ENCODE measurements at regions not wholly inside any gene's neighbourhood (a gene's known extent, or its start where the extent isn't known, plus 50 kb on each side); places are given as distances from the start of the nearest gene placed in this dataset.

- Mint-ChIP-seq H3K27me3 (ENCODE audit: low read depth) (no peaks in the 10 kb centered on the region), H3K27ac (no peak overlapping the region), H3K4me1 (ENCODE audit: low read depth) (peaks cover 12% of the 10 kb centered on the region), H3K36me3 (ENCODE audit: low read depth) (no peaks in the 10 kb centered on the region), H3K4me3 (ENCODE audit: low read depth) (no peak overlapping the region), H3K9me3 (peaks cover 9% of the 10 kb centered on the region)
- DNase-seq (ENCODE audit: low spot score) = no peak
- intact Hi-C loops (cut with micrococcal nuclease) = no loop called here
Observed at GRCh38 chr10:60661637-60662036, 116.6 kb upstream of the CDK1 start.

GRCh38 chr10:60660625-60661024 lies 117.7 kb upstream of the CDK1 start:
- intact Hi-C loops (cut with micrococcal nuclease) = no loop called here
- Mint-ChIP-seq H3K27ac (no peak overlapping the region), H3K27me3 (ENCODE audit: low read depth) (no peaks in the 10 kb centered on the region), H3K9me3 (peaks cover 9% of the 10 kb centered on the region), H3K4me3 (ENCODE audit: low read depth) (no peak overlapping the region), H3K36me3 (ENCODE audit: low read depth) (no peaks in the 10 kb centered on the region), H3K4me1 (ENCODE audit: low read depth) (peaks cover 12% of the 10 kb centered on the region)
- DNase-seq (ENCODE audit: low spot score) = no peak

- Mint-ChIP-seq H3K4me3 (ENCODE audit: low read depth) (no peak overlapping the region), H3K36me3 (ENCODE audit: low read depth) (no peaks in the 10 kb centered on the region), H3K27me3 (ENCODE audit: low read depth) (no peaks in the 10 kb centered on the region), H3K9me3 (peaks cover 9% of the 10 kb centered on the region), H3K27ac (no peak overlapping the region), H3K4me1 (ENCODE audit: low read depth) (no peaks in the 10 kb centered on the region)
- DNase-seq (ENCODE audit: low spot score) = no peak
- intact Hi-C loops (cut with micrococcal nuclease) = no loop called here
Observed at GRCh38 chr10:60654813-60655464, 123.3 kb upstream of the CDK1 start.

DNA sequence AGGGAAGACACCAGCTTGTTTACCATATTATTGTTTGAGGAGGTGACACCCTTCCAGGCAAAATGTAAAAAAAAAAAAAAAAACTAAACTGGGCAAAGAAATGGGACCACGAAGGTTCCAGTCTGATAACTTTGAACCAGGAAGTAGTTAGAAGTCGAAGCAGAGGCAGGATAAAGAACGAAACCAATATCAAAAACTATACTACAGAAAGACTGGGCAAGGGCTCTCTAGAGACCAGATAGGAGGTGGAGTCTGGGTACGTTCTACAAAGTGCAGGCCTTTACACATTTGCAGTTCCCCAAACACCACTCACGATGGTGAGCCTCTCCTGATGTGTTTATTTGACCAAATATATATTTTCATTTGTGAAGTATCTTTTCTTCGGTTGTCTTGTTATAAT lies 125.7 kb upstream of the CDK1 start:
- no peak overlapping the region for H3K4me3 Mint-ChIP-seq (ENCODE audit: low read depth)
- intact Hi-C loops (cut with micrococcal nuclease) = no loop called here
- H3K4me1 Mint-ChIP-seq (ENCODE audit: low read depth) = peaks cover 3% of the 10 kb centered on the region
- no peak for DNase-seq (ENCODE audit: low spot score)
- H3K27me3 Mint-ChIP-seq (ENCODE audit: low read depth) = no peaks in the 10 kb centered on the region
- H3K27ac Mint-ChIP-seq = no peak overlapping the region
- no peaks in the 10 kb centered on the region for H3K9me3 Mint-ChIP-seq
- no peaks in the 10 kb centered on the region for H3K36me3 Mint-ChIP-seq (ENCODE audit: low read depth)

- Mint-ChIP-seq H3K4me3 (ENCODE audit: low read depth) (no peak overlapping the region), H3K27ac (no peak overlapping the region), H3K27me3 (ENCODE audit: low read depth) (no peaks in the 10 kb centered on the region), H3K9me3 (no peaks in the 10 kb centered on the region), H3K4me1 (ENCODE audit: low read depth) (peaks cover 3% of the 10 kb centered on the region), H3K36me3 (ENCODE audit: low read depth) (no peaks in the 10 kb centered on the region)
- DNase-seq (ENCODE audit: low spot score) = no peak
- intact Hi-C loops (cut with micrococcal nuclease) = no loop called here
Observed at GRCh38 chr10:60650378-60650800, 127.9 kb upstream of the CDK1 start.

- no peaks in the 10 kb centered on the region for H3K9me3 Mint-ChIP-seq
- no peak overlapping the region for H3K27ac Mint-ChIP-seq
- peaks cover 3% of the 10 kb centered on the region for H3K4me1 Mint-ChIP-seq (ENCODE audit: low read depth)
- H3K27me3 Mint-ChIP-seq (ENCODE audit: low read depth) = no peaks in the 10 kb centered on the region
- no peak overlapping the region for H3K4me3 Mint-ChIP-seq (ENCODE audit: low read depth)
- DNase-seq (ENCODE audit: low spot score) = no peak
- H3K36me3 Mint-ChIP-seq (ENCODE audit: low read depth) = no peaks in the 10 kb centered on the region
- intact Hi-C loops (cut with micrococcal nuclease) = loop anchor here (5.0 kb wide), 1 partner anchor 118 kb away; no protein-coding TSS in a partner anchor
Observed at GRCh38 chr10:60649485-60650377, 128.5 kb upstream of the CDK1 start.

DNA sequence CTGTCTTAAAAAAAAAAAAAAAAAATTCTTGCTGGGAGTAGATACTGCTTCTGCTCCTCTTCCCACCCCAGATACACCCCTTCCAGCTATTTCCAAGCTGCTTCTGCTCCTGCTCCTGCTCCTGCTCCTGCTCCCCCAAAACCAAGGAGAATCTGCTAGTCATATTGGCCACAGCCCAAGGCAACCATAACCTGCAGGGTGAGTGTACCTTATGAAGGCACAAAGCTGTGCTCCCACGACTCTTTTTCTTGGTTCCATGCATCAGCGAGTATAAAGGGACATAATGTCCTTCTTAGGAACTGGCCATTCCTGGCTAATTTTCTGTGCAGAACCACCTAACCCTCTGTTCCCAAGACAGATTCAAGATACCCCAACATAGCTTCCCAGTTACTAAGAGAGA lies 129.5 kb upstream of the CDK1 start:
- peaks cover 7% of the 10 kb centered on the region for H3K4me1 Mint-ChIP-seq (ENCODE audit: low read depth)
- no peaks in the 10 kb centered on the region for H3K36me3 Mint-ChIP-seq (ENCODE audit: low read depth)
- no peak for DNase-seq (ENCODE audit: low spot score)
- intact Hi-C loops (cut with micrococcal nuclease) = loop anchor here (5.0 kb wide), 1 partner anchor 119 kb away; no protein-coding TSS in a partner anchor
- no peaks in the 10 kb centered on the region for H3K27me3 Mint-ChIP-seq (ENCODE audit: low read depth)
- no peak overlapping the region for H3K4me3 Mint-ChIP-seq (ENCODE audit: low read depth)
- no peak overlapping the region for H3K27ac Mint-ChIP-seq
- no peaks in the 10 kb centered on the region for H3K9me3 Mint-ChIP-seq

DNA sequence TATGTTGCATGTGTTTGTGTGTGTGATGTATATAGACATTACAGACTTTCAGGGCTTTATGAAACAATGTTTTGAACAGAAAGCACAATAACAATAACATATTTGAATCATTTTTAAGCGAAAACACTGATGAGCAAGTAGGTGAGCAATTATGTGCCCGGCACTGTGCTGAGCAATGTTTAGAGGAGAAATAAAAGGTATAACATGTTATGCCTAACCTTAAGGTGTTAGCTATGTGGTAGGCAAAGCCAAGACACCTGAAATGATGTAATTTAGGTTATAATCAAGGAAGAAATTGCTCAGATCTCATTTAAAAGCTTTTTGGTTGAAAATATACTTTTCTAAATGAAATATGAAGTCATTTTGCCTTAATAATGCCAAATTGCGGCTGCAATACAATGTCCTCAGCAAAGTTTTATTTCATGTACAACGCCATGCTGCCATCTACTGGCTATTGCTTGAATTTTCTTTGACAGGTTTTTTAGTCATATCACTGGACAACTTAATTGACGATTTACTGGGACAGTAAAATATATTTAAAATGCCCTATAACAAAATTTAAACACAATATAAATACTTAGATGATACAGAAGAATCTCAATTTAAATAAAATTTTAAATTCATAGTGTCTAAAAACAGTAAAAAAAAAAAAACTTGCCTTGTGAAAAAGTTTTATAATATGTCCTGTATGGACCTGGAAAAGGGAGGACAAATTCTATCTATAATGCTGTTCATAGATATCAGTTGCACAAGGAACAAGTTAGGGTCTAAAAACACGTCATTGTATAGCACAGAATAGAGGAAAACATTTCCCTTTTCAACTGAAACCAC lies 131.1 kb upstream of the CDK1 start:
- intact Hi-C loops (cut with micrococcal nuclease) = loop anchor here (1.0 to 5.0 kb wide), 4 partner anchors 98 to 546 kb away; no protein-coding TSS in a partner anchor
- no peaks in the 10 kb centered on the region for H3K36me3 Mint-ChIP-seq (ENCODE audit: low read depth)
- no peaks in the 10 kb centered on the region for H3K9me3 Mint-ChIP-seq
- no peak overlapping the region for H3K27ac Mint-ChIP-seq
- H3K27me3 Mint-ChIP-seq (ENCODE audit: low read depth) = no peaks in the 10 kb centered on the region
- H3K4me1 Mint-ChIP-seq (ENCODE audit: low read depth) = peaks cover 8% of the 10 kb centered on the region
- no peak overlapping the region for H3K4me3 Mint-ChIP-seq (ENCODE audit: low read depth)
- no peak for DNase-seq (ENCODE audit: low spot score)

DNA sequence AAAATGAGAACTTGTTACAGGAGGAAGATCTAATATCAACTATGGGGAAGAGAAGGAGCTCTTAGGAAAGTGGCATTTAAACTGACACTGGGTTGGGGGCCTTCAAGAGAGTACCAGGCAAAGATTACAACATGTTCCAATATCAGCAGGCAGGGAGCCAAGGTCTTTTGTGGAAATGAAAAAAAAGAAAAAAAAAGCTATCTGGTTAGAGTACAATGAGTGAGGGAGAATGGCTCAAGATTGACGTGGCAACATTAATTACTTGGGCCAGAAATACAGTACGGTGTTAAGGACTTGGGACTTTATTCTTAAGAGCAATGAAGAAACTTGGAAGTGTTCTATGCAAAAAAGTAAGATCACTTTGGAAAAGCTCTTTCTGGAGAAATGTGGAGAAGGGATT lies 132.3 kb upstream of the CDK1 start:
- no peak for DNase-seq (ENCODE audit: low spot score)
- Mint-ChIP-seq H3K9me3 (no peaks in the 10 kb centered on the region), H3K27ac (no peak overlapping the region), H3K36me3 (ENCODE audit: low read depth) (no peaks in the 10 kb centered on the region), H3K4me1 (ENCODE audit: low read depth) (peaks cover 8% of the 10 kb centered on the region), H3K4me3 (ENCODE audit: low read depth) (no peak overlapping the region), H3K27me3 (ENCODE audit: low read depth) (no peaks in the 10 kb centered on the region)
- intact Hi-C loops (cut with micrococcal nuclease) = loop anchor here (2.0 to 5.0 kb wide), 2 partner anchors 121 to 545 kb away; no protein-coding TSS in a partner anchor

- Mint-ChIP-seq H3K4me1 (ENCODE audit: low read depth) (peaks cover 5% of the 10 kb centered on the region), H3K27ac (no peak overlapping the region), H3K9me3 (no peaks in the 10 kb centered on the region)
Observed at GRCh38 chr10:60644436-60645130, 133.7 kb upstream of the CDK1 start.

DNA sequence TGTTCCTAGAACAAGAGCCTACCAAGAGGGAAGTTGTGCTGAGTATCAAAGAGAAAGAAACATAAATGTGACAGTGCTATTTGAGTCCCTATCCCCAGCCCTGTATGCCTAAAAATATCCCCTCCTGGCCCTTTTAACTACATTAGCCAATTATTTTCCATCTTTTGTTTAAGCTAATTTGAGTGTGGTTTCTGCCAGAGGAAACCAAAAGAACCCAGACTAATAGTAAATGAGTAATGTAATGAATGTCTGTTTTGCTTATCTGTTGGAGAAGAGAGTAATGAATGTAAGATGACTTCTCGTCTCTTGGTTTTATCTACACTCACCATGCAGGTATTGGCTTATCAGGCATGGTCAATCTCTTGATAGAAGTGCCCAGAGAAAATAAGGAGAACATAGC lies 134.4 kb upstream of the CDK1 start:
- Mint-ChIP-seq H3K9me3 (no peaks in the 10 kb centered on the region), H3K4me3 (ENCODE audit: low read depth) (no peak overlapping the region), H3K36me3 (ENCODE audit: low read depth) (no peaks in the 10 kb centered on the region), H3K27ac (no peak overlapping the region), H3K4me1 (ENCODE audit: low read depth) (peaks cover 5% of the 10 kb centered on the region), H3K27me3 (ENCODE audit: low read depth) (no peaks in the 10 kb centered on the region)
- DNase-seq (ENCODE audit: low spot score) = no peak
- intact Hi-C loops (cut with micrococcal nuclease) = no loop called here

More at GRCh38 chr10:60644436-60645130, 133.7 kb upstream of the CDK1 start:
- Mint-ChIP-seq H3K4me3 (ENCODE audit: low read depth) (no peak overlapping the region), H3K27me3 (ENCODE audit: low read depth) (no peaks in the 10 kb centered on the region), H3K36me3 (ENCODE audit: low read depth) (no peaks in the 10 kb centered on the region)
- no peak for DNase-seq (ENCODE audit: low spot score)
- intact Hi-C loops (cut with micrococcal nuclease) = loop anchor here (5.0 kb wide), 1 partner anchor 123 kb away; no protein-coding TSS in a partner anchor

DNA sequence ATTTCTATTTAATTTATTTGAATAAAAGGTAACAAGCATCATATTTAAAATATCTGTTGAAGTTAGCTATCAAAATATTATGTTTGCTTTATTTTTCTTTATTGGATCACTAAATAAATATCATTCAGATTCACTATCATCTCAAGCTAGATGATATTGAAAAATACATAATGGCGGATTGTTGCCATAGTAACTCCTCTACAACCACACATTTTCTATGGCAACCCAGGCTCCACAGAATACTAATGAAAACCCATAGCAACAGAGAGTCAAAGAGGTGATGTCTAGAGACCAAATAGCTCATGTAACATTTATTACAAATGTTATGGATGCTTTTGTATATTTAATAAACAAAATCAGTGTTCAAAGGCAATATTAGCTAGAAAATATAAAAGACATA lies 148.9 kb upstream of the CDK1 start:
- no peaks in the 10 kb centered on the region for H3K27me3 Mint-ChIP-seq (ENCODE audit: low read depth)
- no peaks in the 10 kb centered on the region for H3K4me1 Mint-ChIP-seq (ENCODE audit: low read depth)
- no peaks in the 10 kb centered on the region for H3K36me3 Mint-ChIP-seq (ENCODE audit: low read depth)
- intact Hi-C loops (cut with micrococcal nuclease) = no loop called here
- no peak for DNase-seq (ENCODE audit: low spot score)
- H3K27ac Mint-ChIP-seq = no peak overlapping the region
- H3K9me3 Mint-ChIP-seq = no peaks in the 10 kb centered on the region
- no peak overlapping the region for H3K4me3 Mint-ChIP-seq (ENCODE audit: low read depth)

All from activated T-helper 2 cell treated with anti-CD3 and anti-CD28 coated beads, Interferon-gamma antibody, Interleukin-2, Interleukin-4, amounts not matched to agents 10 μg/mL and 5 μg/mL and 100 μg/mL, durations not matched to agents 14 hours and 24 hours and 36 hours (primary cell).